AG09319 (cell line): ENCODE measurements at regions not wholly inside any gene's neighbourhood (a gene's known extent, or its start where the extent isn't known, plus 50 kb on each side); places are given as distances from the start of the nearest gene placed in this dataset.

ENCODE experiments used
- DNase-seq: peaks from one replicate; pipeline ENCODE4 v3.0.0-alpha.2; 2010; ENCODE audit warnings: low read depth; ENCODE audit errors: extremely low read depth
- TF ChIP-seq, protein P1 (sequence below): IDR thresholded peaks from 2 replicates; pipeline ENCODE4 v1.5.1; 2011; ENCODE audit warnings: low read depth, mild to moderate bottlenecking, inconsistent platforms, low read length, moderate library complexity

DNA sequence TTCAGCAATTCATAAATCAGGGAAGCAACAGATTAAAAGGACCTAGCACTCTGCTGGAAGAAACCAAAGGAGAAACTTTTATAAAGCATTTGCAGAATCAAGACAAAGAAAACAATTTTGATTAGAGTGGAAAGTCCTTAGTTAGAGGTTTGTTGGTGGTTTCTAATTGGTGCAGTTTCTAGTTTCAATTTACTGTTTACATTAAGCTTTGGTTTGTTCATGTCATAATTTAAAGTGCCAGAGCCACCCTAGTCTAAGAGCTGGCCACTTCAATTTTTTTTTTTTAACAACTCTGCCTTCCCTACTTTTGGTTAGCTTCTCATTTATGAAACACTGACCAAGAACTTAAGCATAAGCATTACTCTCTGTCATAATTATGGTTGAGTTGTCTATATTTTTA lies 1428.2 kb upstream of the GBE1 start:
- DNase-seq: no peak
- TF ChIP-seq, protein P1, sequence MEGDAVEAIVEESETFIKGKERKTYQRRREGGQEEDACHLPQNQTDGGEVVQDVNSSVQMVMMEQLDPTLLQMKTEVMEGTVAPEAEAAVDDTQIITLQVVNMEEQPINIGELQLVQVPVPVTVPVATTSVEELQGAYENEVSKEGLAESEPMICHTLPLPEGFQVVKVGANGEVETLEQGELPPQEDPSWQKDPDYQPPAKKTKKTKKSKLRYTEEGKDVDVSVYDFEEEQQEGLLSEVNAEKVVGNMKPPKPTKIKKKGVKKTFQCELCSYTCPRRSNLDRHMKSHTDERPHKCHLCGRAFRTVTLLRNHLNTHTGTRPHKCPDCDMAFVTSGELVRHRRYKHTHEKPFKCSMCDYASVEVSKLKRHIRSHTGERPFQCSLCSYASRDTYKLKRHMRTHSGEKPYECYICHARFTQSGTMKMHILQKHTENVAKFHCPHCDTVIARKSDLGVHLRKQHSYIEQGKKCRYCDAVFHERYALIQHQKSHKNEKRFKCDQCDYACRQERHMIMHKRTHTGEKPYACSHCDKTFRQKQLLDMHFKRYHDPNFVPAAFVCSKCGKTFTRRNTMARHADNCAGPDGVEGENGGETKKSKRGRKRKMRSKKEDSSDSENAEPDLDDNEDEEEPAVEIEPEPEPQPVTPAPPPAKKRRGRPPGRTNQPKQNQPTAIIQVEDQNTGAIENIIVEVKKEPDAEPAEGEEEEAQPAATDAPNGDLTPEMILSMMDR: no peak

DNA sequence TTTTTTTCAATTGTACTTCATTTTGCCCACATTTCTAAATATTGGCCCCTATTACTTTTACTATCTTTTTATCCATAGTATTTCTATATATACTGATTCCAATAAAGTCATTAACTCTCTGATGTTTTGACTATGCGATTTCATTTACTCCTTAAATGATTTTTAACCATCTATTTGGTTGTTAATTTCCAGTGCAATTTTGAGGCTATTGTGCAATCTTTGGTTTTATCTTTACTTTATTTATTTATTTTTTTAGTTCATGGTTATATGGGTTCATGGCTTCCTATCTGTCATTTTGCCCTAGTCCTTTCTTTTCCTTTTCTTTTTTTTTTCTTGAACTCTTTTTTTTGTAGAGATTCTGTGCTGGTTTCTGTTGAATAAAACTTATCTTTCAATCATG lies 1408.0 kb upstream of the GBE1 start:
- TF ChIP-seq, protein P1: no peak
- no peak for DNase-seq

DNA sequence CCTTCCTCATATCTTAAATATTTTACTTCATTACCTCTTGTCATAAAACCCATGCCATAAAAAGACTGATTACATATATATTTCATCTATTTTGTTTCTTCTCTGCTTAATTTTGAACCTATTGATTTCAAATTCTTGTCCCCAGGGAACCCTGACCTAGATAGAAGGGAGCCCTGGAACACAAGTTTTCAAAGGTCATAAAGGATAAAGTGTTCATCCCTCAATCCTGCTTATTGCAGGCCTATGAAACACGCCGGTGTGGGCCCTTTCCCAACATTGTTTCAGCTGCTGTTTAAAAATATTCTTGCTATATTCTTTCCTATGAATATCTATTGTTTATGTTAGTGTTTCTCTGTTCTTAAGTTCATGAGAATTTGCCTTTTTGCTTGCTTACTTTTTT lies 1389.5 kb upstream of the GBE1 start:
- TF ChIP-seq, protein P1: no peak
- DNase-seq: no peak

DNA sequence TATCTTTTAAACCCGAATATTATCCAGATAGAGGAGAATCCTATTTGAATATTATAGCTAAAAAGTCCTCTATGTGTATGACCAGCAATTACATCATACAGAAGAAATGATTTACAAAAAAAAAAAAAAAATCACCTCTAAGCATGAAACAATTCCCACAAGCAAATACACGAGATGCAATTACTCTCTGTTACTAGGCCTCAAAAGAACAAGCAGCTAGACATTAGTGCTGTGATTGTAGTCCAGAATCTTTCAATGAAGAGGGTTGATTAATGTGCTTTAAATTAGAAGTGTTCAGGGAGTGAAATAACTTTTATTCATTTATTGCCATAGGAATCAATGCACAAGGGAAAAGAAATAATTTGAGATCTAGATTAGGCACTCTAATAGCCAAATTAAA lies 1379.5 kb upstream of the GBE1 start:
- no peak for DNase-seq

DNA sequence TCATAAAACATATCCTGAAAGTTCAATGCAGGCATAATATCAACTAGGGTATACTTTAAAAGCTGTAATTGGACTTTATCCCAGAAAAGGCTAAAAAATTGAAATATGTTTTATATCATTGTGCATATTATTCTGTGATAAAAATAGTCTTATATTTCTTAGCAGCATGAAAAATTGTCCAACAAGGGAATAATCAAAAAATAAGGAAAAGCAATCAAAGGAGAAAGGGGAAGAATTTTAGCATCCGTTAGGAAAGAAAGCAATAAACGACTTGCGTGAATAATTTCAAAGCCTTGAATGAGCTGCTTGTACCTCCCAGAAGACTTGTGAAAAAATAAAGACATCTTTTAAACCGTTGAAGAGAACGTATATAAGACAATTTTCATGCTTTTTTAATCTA lies 1369.8 kb upstream of the GBE1 start:
- DNase-seq: no peak
- TF ChIP-seq, protein P1: no peak

More for the DNA sequence above, 1379.5 kb upstream of the GBE1 start:
- TF ChIP-seq, protein P1: no peak

DNA sequence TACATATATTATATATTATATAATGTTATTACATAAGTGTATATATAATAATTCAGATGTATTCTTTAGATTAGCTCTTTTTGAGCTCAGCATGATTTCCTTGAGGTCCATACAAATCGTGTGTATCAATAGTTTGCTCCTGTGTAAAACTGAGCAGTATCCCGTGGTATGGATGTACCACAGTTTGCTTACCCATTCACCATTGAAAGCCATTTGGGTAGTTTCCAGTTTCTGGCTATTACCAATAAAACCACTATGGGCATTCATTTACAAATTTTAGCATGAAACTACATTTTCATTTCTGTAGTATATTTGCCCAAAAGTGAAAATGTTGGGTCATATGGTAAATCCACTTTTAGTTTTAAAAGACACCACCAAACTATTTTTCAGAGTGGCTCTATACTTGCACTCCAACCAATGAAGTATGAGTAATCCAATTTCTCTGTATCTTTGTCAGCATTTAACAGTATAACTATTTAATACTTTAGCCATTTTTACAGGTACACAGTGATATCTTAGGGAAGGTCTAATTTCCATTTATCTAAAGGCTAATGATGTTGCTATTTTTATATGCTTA lies 1361.4 kb upstream of the GBE1 start:
- TF ChIP-seq, protein P1: no peak
- no peak for DNase-seq

DNA sequence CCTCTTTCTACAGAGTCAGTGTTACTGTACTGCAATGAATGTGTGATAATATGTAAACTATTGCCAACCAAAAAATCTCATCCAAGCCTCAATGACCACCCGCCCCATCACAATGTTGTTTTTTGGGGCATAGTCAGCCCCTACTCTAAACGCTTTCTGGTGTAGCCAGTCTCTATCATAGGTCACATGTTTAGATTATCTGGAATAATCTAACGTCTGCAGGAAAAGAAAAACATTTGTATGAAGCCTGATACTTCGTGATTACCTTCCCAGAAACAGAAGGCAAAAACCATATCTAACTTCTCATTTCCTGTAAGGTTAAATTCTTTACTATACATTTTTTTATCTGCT lies 1331.8 kb upstream of the GBE1 start:
- TF ChIP-seq, protein P1: no peak
- DNase-seq: no peak
